ENCODE measurements at regions not wholly inside any gene's neighbourhood (a gene's known extent, or its start where the extent isn't known, plus 50 kb on each side); places are given as distances from the start of the nearest gene placed in this dataset.

- TF ChIP-seq TCF12 (IDR thresholded peaks at IDR 0.05; ENCODE audit: low read depth): no peak
- no peak for TF ChIP-seq RAD21 (IDR thresholded peaks at IDR 0.05; ENCODE audit: low read depth)
- TF ChIP-seq REST (IDR thresholded peaks at IDR 0.05; ENCODE audit: low read depth): no peak
- no peak for TF ChIP-seq YY1 (IDR thresholded peaks at IDR 0.05; ENCODE audit: low read depth)
- TF ChIP-seq CEBPB (IDR thresholded peaks at IDR 0.05): no peak
- TF ChIP-seq FOXM1 (IDR thresholded peaks at IDR 0.05; ENCODE audit: borderline replicate concordance, low read depth): no peak
- TF ChIP-seq USF1 (IDR thresholded peaks at IDR 0.05): no peak
Observed at GRCh38 chr9:102770704-102771103, 224.4 kb upstream of the CYLC2 start.

Data from Ishikawa (cell line).